HCT116 (cell line): ENCODE measurements at regions not wholly inside any gene's neighbourhood (a gene's known extent, or its start where the extent isn't known, plus 50 kb on each side); places are given as distances from the start of the nearest gene placed in this dataset.

ENCODE experiments used
- ATAC-seq: fragments of 200-7000 bp; cut with Tn5 transposase; 2 replicates; pipeline ENCODE4 v1.9.1; 2020; ENCODE audit warnings: mild to moderate bottlenecking, moderate library complexity
- BruUV-seq: library from RNA; stranded (reverse); fragments of 400-500 nt; replicated peaks from 2 replicates; lab custom pipeline; 2021; lab: Mats Ljungman, UMichigan
- CTCF ChIA-PET: fragments of 300-600 bp; sonication (Branson Sonifier 250); formaldehyde crosslinking; loops from one replicate; lab custom pipeline; 2021; ENCODE audit warnings: antibody characterized with exemption; lab: Charles Lee
- POLR2A ChIA-PET: fragments of 300-600, 350-600 bp; sonication (Branson Sonifier 250); formaldehyde crosslinking; loops from one replicate; lab custom pipeline; 2021; ENCODE audit warnings: antibody characterized with exemption; lab: Charles Lee
- RAD21 ChIA-PET, 2 experiments: fragments of 300-600 bp; sonication (Branson Sonifier 250); formaldehyde crosslinking; loops; one replicate each; lab custom pipeline; 2023; ENCODE audit warnings: low total read pairs in 2 of 2; ENCODE audit not compliant: uncharacterized antibody in 2 of 2, unreplicated experiment in 2 of 2, low non-redundant PET in 1 of 2; lab: Charles Lee
- DNase-seq: peaks from one replicate; pipeline ENCODE4 v3.0.0-alpha.2; 2010; ENCODE audit warnings: low read depth, low spot score
- H2AFZ ChIP-seq: fragments of 200-600 bp; shearing (Covaris generic), sonication (generic); 2 replicates; pipeline ENCODE4 v1.6.1; 2017; ENCODE audit warnings: low read depth, mixed run types, mixed read lengths, antibody characterized with exemption, low read length; ENCODE audit not compliant: poor library complexity, severe bottlenecking
- H3K27ac ChIP-seq: 2 replicates; pipeline ENCODE4 v1.5.1; 2012; ENCODE audit warnings: low read depth, low read length
- H3K27me3 ChIP-seq: fragments of 200-600 bp; sonication (generic); 2 replicates; pipeline ENCODE4 v1.6.1; 2016; ENCODE audit warnings: mixed run types, low read length, mixed read lengths; ENCODE audit not compliant: insufficient read depth
- H3K36me3 ChIP-seq, 2 experiments: fragments of 200-500 bp in 1 of 2; fragments of 200-600 bp in 1 of 2; sonication (Bioruptor generic) in 1 of 2; sonication (generic) in 1 of 2; 2 replicates each; pipeline versions ENCODE4 v1.5.1 to v1.6.1; 2014 to 2016; ENCODE audit warnings: low read length in 2 of 2, inconsistent platforms in 1 of 2, mixed read lengths in 1 of 2, mixed run types in 1 of 2; ENCODE audit not compliant: insufficient read depth in 2 of 2, control insufficient read depth in 1 of 2
- H3K4me1 ChIP-seq, 2 experiments: fragments of 200-600 bp in 1 of 2; sonication (generic) in 1 of 2; 2 replicates each; pipeline versions ENCODE4 v1.5.1 to v1.6.1; 2012 to 2017; ENCODE audit warnings: low read length in 2 of 2, inconsistent platforms in 1 of 2, mild to moderate bottlenecking in 1 of 2, mixed read lengths in 1 of 2, mixed run types in 1 of 2, moderate library complexity in 1 of 2; ENCODE audit not compliant: insufficient read depth in 2 of 2, control insufficient read depth in 1 of 2
- H3K4me2 ChIP-seq: fragments of 200-600 bp; sonication (generic); 2 replicates; pipeline ENCODE4 v1.6.1; 2017; ENCODE audit warnings: mixed run types, low read length, mixed read lengths
- H3K4me3 ChIP-seq, 2 experiments: fragments of 200-600 bp in 1 of 2; sonication (generic) in 1 of 2; replicated peaks in 1 of 2; 2 replicates each; pipeline ENCODE4 v1.5.1; 2011 to 2016; ENCODE audit warnings: low read length in 2 of 2, control low read depth in 1 of 2, low read depth in 1 of 2, mild to moderate bottlenecking in 1 of 2, mixed read lengths in 1 of 2, mixed run types in 1 of 2
- H3K79me2 ChIP-seq: fragments of 200-600 bp; sonication (generic); 2 replicates; pipeline ENCODE4 v1.6.1; 2017; ENCODE audit warnings: mild to moderate bottlenecking, mixed run types, low read length, moderate library complexity, mixed read lengths; ENCODE audit not compliant: insufficient read depth
- H3K9ac ChIP-seq: fragments of 200-600 bp; sonication (generic); 2 replicates; pipeline ENCODE4 v1.6.1; 2016; ENCODE audit warnings: low read length, mixed read lengths
- H3K9me2 ChIP-seq: fragments of 200-600 bp; sonication (generic), shearing (Covaris generic); 2 replicates; pipeline ENCODE4 v1.6.1; 2017; ENCODE audit warnings: mixed run types, mild to moderate bottlenecking, moderate library complexity; ENCODE audit not compliant: insufficient read depth
- H3K9me3 ChIP-seq, 2 experiments: fragments of 200-500 bp in 1 of 2; fragments of 200-600 bp in 1 of 2; sonication (Bioruptor generic) in 1 of 2; sonication (generic) in 1 of 2; 2 replicates each; pipeline ENCODE4 v1.6.1; 2014 to 2017; ENCODE audit warnings: low read length in 2 of 2, mixed read lengths in 2 of 2, inconsistent platforms in 1 of 2, low read depth in 1 of 2, mild to moderate bottlenecking in 1 of 2, mixed run types in 1 of 2, moderate library complexity in 1 of 2; ENCODE audit not compliant: control insufficient read depth in 1 of 2, insufficient read depth in 1 of 2
- H4K20me1 ChIP-seq: fragments of 200-600 bp; sonication (generic), shearing (Covaris generic); 2 replicates; pipeline ENCODE4 v1.6.1; 2017; ENCODE audit warnings: mixed run types, mild to moderate bottlenecking, moderate library complexity; ENCODE audit not compliant: insufficient read depth
- CEBPB ChIP-seq: IDR thresholded peaks from 2 replicates; pipeline ENCODE4 v1.6.1; 2012; ENCODE audit warnings: low read depth
- JUND ChIP-seq: IDR thresholded peaks from 2 replicates; pipeline ENCODE4 v1.6.1; 2012
- POLR2AphosphoS5 ChIP-seq: IDR thresholded peaks from 2 replicates; pipeline ENCODE4 v1.6.1; 2011; ENCODE audit warnings: mild to moderate bottlenecking, low read depth, low read length, moderate library complexity
- SIN3A ChIP-seq: IDR thresholded peaks from 2 replicates; pipeline ENCODE4 v1.6.1; 2012; ENCODE audit warnings: low read depth
- TCF7L2 ChIP-seq: IDR thresholded peaks from 2 replicates; pipeline ENCODE4 v1.7.0; 2011; ENCODE audit warnings: borderline replicate concordance, inconsistent platforms; ENCODE audit not compliant: insufficient read depth, insufficient read length; ENCODE audit errors: extremely low read depth
- ZFX ChIP-seq: fragments of 450-650 bp; IDR thresholded peaks from 2 replicates; pipeline ENCODE4 v1.6.1; 2017
- intact Hi-C: fragments of 100-400 bp; cut with micrococcal nuclease; formaldehyde crosslinking; loops from 2 replicates; pipeline ENCODE4 v1.10.0; 2022
- TF ChIP-seq, protein P1 (sequence below): IDR thresholded peaks from 2 replicates; pipeline ENCODE4 v1.6.1; 2012
- TF ChIP-seq, protein P2 (sequence below): IDR thresholded peaks from 2 replicates; pipeline ENCODE4 v1.6.1; 2012; ENCODE audit warnings: low read depth
- TF ChIP-seq, protein P3 (sequence below): IDR thresholded peaks from 2 replicates; pipeline ENCODE4 v1.6.1; 2011; ENCODE audit warnings: mild to moderate bottlenecking, low read length, moderate library complexity; ENCODE audit not compliant: insufficient replicate concordance; ENCODE audit errors: extremely low read depth

DNA sequence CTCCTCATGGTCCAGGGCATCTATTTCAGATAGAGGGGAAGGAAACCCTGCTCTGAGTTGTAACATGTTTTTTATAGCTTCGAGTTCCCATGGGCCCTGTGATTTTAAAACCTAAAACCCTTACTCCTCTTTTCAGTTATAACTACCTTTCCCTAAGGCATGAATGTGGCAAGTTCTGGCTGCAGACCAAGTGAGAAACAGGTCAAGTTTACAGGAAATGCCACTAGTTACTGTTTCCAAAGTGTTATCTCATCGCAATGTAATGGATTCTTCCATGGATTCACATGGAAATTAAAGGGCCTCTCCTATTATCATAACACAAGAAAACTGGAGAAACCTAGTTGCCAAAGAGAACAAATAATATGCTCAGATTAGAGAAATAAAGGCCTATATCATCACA is 574.5 kb upstream of the GRAMD2B start:
- RAD21 ChIA-PET, result no interaction called here
- Histone ChIP-seq H3K27ac (no peak overlapping the region), H3K27me3 (no peaks in the 10 kb centered on the region), H3K9ac (no peak overlapping the region), H3K4me2 (no peak overlapping the region), H3K4me1 (no peaks in the 10 kb centered on the region), H3K36me3 (no peaks in the 10 kb centered on the region), H2AFZ (no peak overlapping the region), H4K20me1 (no peaks in the 10 kb centered on the region), H3K4me3 (no peak overlapping the region)
- POLR2A ChIA-PET, result no interaction called here
- DNase-seq (no peak), ATAC-seq (no peak)
- no TSS peak for BruUV-seq
- CTCF ChIA-PET, result no interaction called here
- TF ChIP-seq JUND, result no peak
- no peak for TF ChIP-seq TCF7L2
- TF ChIP-seq CEBPB, result no peak
- TF ChIP-seq, protein P1, sequence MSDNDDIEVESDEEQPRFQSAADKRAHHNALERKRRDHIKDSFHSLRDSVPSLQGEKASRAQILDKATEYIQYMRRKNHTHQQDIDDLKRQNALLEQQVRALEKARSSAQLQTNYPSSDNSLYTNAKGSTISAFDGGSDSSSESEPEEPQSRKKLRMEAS, result no peak
- no peak for TF ChIP-seq POLR2AphosphoS5
- no peak for TF ChIP-seq ZFX
- TF ChIP-seq, protein P2, sequence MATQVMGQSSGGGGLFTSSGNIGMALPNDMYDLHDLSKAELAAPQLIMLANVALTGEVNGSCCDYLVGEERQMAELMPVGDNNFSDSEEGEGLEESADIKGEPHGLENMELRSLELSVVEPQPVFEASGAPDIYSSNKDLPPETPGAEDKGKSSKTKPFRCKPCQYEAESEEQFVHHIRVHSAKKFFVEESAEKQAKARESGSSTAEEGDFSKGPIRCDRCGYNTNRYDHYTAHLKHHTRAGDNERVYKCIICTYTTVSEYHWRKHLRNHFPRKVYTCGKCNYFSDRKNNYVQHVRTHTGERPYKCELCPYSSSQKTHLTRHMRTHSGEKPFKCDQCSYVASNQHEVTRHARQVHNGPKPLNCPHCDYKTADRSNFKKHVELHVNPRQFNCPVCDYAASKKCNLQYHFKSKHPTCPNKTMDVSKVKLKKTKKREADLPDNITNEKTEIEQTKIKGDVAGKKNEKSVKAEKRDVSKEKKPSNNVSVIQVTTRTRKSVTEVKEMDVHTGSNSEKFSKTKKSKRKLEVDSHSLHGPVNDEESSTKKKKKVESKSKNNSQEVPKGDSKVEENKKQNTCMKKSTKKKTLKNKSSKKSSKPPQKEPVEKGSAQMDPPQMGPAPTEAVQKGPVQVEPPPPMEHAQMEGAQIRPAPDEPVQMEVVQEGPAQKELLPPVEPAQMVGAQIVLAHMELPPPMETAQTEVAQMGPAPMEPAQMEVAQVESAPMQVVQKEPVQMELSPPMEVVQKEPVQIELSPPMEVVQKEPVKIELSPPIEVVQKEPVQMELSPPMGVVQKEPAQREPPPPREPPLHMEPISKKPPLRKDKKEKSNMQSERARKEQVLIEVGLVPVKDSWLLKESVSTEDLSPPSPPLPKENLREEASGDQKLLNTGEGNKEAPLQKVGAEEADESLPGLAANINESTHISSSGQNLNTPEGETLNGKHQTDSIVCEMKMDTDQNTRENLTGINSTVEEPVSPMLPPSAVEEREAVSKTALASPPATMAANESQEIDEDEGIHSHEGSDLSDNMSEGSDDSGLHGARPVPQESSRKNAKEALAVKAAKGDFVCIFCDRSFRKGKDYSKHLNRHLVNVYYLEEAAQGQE, result no peak
- no peak for TF ChIP-seq SIN3A
- TF ChIP-seq, protein P3, sequence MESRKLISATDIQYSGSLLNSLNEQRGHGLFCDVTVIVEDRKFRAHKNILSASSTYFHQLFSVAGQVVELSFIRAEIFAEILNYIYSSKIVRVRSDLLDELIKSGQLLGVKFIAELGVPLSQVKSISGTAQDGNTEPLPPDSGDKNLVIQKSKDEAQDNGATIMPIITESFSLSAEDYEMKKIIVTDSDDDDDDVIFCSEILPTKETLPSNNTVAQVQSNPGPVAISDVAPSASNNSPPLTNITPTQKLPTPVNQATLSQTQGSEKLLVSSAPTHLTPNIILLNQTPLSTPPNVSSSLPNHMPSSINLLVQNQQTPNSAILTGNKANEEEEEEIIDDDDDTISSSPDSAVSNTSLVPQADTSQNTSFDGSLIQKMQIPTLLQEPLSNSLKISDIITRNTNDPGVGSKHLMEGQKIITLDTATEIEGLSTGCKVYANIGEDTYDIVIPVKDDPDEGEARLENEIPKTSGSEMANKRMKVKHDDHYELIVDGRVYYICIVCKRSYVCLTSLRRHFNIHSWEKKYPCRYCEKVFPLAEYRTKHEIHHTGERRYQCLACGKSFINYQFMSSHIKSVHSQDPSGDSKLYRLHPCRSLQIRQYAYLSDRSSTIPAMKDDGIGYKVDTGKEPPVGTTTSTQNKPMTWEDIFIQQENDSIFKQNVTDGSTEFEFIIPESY, result no peak
- TF ChIP-seq, all 23 proteins: peak for 0
- no peaks in the 10 kb centered on the region for H3K9me3 ChIP-seq
- H3K9me2 ChIP-seq, result no peaks in the 10 kb centered on the region
- intact Hi-C loops, result no loop called here
- H3K79me2 ChIP-seq, result no peaks in the 10 kb centered on the region
